ENCODE measurements at regions not wholly inside any gene's neighbourhood (a gene's known extent, or its start where the extent isn't known, plus 50 kb on each side); places are given as distances from the start of the nearest gene placed in this dataset.
"Not testable (repeated sequence)": the region's sequence is repeated elsewhere in the genome, so short reads cannot be mapped to it uniquely, and the experiment has no call there.

DNA sequence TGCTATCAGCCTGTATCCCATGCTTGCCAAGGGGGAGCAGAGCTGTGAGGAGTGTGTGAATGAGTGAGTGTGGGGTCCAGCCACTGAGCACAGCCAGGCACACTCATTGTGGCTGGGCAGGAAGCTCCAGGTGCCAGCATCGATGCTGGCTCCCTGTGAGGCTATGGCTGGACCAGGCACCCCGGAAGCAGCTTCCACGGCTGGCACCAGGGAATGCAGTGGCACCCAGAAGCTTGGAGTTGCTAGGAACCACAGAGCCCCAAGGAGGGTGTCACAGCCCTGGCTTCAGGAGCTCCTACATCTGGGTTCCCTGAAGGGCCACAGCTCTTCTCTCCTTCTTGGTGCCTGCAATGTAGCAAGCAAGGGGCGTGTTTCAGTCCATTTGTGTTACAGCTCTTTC lies 625.9 kb upstream of the RAG2 start:
- no peak overlapping the region for H3K4me3 Mint-ChIP-seq
- ATAC-seq (replicated peaks), result no peak
- peaks cover 4% of the 10 kb centered on the region for H3K9me3 Mint-ChIP-seq
- H3K36me3 Mint-ChIP-seq (ENCODE audit: low read depth), result no peaks in the 10 kb centered on the region
- no peaks in the 10 kb centered on the region for H3K27me3 Mint-ChIP-seq
- H3K4me1 Mint-ChIP-seq, result no peaks in the 10 kb centered on the region
- H3K27ac Mint-ChIP-seq, result no peak overlapping the region

DNA sequence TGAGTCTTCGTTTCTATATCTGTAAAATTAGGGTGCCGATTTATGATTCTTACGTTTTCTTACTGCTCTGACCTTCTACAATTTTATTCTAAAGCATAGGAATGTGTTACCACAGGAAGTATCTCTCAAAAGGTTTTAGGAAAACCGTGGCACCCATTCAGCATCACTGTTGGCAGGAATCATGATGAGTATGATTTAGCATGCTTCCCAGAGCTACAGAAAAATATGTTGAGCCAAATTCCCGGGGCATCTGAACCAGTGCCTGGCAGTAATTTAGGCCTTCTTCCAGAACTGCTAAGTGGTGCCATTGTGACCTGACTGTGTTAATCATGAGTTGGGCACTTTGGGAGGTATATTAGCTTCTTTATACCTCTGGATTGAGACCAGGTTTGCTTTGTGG lies 605.0 kb upstream of the RAG2 start:
- Mint-ChIP-seq H3K4me1 (no peaks in the 10 kb centered on the region), H3K27me3 (no peaks in the 10 kb centered on the region), H3K9me3 (peaks cover 10% of the 10 kb centered on the region), H3K27ac (no peak overlapping the region), H3K4me3 (no peak overlapping the region), H3K36me3 (ENCODE audit: low read depth) (no peaks in the 10 kb centered on the region)
- ATAC-seq (replicated peaks), result no peak

DNA sequence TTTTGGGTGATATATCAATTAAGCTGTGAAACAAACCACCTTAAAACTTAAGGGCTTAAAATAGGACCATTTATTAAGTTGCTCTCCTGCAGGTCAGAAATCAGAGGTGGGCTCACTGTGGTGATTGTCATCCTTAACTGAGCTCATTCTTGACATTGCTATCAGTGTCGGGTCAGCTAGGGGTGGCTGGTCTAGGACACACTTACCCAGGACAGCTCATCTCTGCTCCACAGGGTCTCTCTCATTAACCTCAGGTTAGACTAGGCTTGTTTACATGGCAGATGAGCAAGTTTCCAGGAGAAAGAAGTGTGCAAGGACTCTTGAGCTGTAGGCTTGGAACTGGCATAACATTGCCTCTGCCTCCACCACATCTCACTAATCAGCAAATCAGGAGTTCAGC lies 601.0 kb upstream of the RAG2 start:
- Mint-ChIP-seq H3K4me1 (no peaks in the 10 kb centered on the region), H3K36me3 (ENCODE audit: low read depth) (no peaks in the 10 kb centered on the region), H3K9me3 (peaks cover 3% of the 10 kb centered on the region), H3K4me3 (no peak overlapping the region), H3K27ac (no peak overlapping the region), H3K27me3 (no peaks in the 10 kb centered on the region)
- no peak for ATAC-seq (replicated peaks)

DNA sequence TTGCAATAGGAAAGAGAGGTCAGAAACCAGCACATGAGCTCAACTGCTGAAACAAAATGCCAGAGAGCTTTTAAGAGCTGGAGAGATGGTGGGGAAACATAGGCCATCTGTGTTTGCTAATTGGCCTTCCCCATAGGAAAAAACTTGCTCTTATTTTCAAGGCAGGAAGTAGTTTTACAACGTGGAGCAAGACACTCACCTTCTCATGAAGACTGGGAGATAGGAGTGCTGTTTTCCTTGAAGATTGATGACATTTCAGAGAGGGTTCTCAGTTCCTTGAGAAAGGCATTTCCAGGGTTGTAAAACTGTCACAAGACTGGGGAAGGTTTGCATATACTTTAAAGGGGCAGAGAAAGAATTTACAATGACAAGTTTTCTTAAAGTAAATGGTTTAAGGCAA lies 586.3 kb upstream of the RAG2 start:
- Mint-ChIP-seq H3K4me1 (no peaks in the 10 kb centered on the region), H3K27ac (no peak overlapping the region), H3K4me3 (no peak overlapping the region), H3K9me3 (peaks cover 7% of the 10 kb centered on the region), H3K36me3 (ENCODE audit: low read depth) (no peaks in the 10 kb centered on the region), H3K27me3 (no peaks in the 10 kb centered on the region)
- ATAC-seq (replicated peaks), result no peak

DNA sequence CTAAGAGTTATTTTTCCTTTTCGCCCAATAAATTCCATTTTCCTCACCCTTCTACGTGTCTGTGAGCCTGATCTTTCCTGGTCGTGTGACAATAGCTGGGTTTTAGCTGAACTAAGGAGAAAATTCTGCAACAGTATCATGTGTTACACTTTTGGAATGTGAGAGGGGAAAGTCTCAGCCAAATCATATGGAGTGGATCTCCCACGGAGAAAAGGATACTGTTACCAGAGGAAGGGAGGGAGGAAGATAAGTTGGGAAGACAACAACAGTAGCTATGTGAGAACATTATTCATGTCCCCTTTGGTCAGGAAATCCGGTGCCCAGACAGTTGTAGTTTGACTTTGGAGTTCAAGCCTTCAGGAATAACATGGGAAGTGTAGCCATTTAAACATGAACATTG lies 584.0 kb upstream of the RAG2 start:
- Mint-ChIP-seq H3K36me3 (ENCODE audit: low read depth) (no peaks in the 10 kb centered on the region), H3K9me3 (peaks cover 7% of the 10 kb centered on the region), H3K27ac (no peak overlapping the region), H3K4me3 (no peak overlapping the region), H3K27me3 (no peaks in the 10 kb centered on the region), H3K4me1 (no peaks in the 10 kb centered on the region)
- no peak for ATAC-seq (replicated peaks)

DNA sequence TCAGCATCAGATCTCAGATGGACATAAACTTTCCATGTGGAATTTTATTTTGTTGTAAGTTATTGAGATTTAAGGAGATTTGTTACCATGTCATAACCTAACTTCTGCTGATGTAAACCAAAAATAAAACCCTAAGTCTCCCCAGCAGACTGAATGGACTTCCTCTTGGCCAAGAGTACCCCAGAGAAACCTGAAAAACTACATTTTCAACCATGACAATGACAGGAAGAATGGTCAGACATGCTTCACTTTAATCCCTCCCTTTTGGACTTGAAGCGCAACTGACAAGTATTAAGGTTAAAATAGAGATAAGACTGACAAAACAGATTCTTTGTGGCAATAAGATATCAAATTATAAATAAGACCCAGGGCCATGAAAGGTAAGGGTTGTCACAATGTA lies 579.7 kb upstream of the RAG2 start:
- Mint-ChIP-seq H3K4me3 (no peak overlapping the region), H3K36me3 (ENCODE audit: low read depth) (no peaks in the 10 kb centered on the region), H3K9me3 (peaks cover 21% of the 10 kb centered on the region), H3K4me1 (no peaks in the 10 kb centered on the region), H3K27ac (no peak overlapping the region), H3K27me3 (no peaks in the 10 kb centered on the region)
- ATAC-seq (replicated peaks), result no peak

DNA sequence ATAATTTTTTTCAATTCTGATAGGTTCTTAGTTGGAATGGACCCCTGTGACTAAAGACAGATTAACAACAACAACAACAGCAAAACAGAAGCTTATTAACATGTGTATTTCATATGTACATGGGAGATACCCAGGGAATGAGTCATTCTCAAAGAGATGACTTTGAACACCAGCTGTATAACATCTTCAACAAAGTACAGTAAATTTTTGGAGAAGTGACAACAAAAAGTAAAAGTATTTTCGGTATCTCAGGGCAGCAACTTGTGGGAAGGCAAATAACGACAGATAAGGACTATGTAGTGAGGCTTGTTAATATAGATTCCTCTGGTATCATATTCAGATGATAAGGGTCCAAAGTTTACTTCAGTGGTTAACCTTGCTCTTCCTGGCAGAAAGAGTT lies 573.4 kb upstream of the RAG2 start:
- no peaks in the 10 kb centered on the region for H3K36me3 Mint-ChIP-seq (ENCODE audit: low read depth)
- H3K9me3 Mint-ChIP-seq, result peaks cover 16% of the 10 kb centered on the region
- ATAC-seq (replicated peaks), result no peak
- H3K4me3 Mint-ChIP-seq, result no peak overlapping the region
- H3K27ac Mint-ChIP-seq, result no peak overlapping the region
- H3K4me1 Mint-ChIP-seq, result no peaks in the 10 kb centered on the region
- no peaks in the 10 kb centered on the region for H3K27me3 Mint-ChIP-seq

DNA sequence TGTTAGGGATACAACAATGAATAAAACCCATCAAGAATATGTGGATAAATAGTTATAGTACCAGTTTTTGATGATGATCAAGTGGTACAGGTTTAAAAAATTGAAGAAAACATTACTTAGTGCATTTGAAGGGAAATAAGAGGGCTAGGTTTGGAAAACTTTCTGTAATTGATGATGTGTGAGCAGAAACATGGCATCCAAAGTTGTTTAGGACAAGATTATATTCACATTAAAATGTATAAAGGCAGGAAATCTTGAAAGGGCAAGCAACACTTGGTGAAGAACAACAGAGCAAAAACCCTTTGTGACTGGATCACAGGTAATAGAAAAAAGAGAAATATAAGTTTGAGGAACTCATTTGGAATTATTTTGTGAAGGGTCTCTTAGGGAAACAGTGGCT lies 572.3 kb upstream of the RAG2 start:
- peaks cover 11% of the 10 kb centered on the region for H3K9me3 Mint-ChIP-seq
- no peaks in the 10 kb centered on the region for H3K4me1 Mint-ChIP-seq
- no peaks in the 10 kb centered on the region for H3K36me3 Mint-ChIP-seq (ENCODE audit: low read depth)
- H3K4me3 Mint-ChIP-seq, result no peak overlapping the region
- H3K27ac Mint-ChIP-seq, result no peak overlapping the region
- ATAC-seq (replicated peaks), result no peak
- H3K27me3 Mint-ChIP-seq, result no peaks in the 10 kb centered on the region

DNA sequence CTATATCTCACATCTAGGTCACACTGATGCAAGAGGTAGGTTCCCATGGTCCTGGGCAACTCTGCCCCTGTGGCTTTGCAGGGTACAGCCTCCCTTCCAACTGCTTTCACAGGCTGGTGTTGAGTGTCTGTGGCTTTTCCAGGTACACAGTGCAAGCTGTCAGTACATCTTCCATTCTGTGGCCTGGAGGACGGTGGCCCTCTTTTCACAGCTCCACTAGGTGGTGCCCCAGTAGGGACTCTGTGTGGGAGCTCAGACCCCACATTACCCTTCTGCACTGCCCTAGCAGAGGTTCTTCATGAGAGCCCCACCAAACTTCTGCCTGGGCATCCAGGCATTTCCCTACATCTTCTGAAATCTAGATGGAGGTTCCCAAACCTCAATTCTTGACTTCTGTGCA lies 547.4 kb upstream of the RAG2 start:
- H3K9me3 Mint-ChIP-seq, result peaks cover 24% of the 10 kb centered on the region
- H3K27me3 Mint-ChIP-seq; H3K4me3 Mint-ChIP-seq; H3K4me1 Mint-ChIP-seq; ATAC-seq (replicated peaks); H3K36me3 Mint-ChIP-seq (ENCODE audit: low read depth); H3K27ac Mint-ChIP-seq: not testable (repeated sequence)

DNA sequence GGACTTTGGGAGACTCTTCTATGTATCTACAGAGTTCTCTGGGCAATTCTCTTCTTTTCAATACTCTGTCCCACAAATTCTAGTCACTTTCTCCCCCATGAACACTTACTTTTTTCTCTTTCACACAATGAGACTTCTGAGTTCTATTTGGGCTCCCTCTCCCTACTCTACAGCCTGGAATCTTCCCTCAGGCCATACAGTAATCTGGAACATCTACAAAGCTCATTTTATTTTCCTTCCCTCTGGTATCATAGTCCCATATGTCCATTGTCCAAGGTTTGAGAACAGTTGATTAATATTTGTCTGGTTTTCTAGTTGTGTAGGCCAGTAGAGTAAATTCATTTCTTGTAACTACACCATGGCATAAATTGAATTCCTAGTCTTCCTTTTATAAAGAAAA lies 544.6 kb upstream of the RAG2 start:
- H3K4me3 Mint-ChIP-seq, result no peak overlapping the region
- H3K9me3 Mint-ChIP-seq, result peaks cover 24% of the 10 kb centered on the region
- ATAC-seq (replicated peaks), result no peak
- no peaks in the 10 kb centered on the region for H3K27me3 Mint-ChIP-seq
- H3K4me1 Mint-ChIP-seq, result no peaks in the 10 kb centered on the region
- H3K36me3 Mint-ChIP-seq (ENCODE audit: low read depth), result no peaks in the 10 kb centered on the region
- H3K27ac Mint-ChIP-seq, result no peak overlapping the region

DNA sequence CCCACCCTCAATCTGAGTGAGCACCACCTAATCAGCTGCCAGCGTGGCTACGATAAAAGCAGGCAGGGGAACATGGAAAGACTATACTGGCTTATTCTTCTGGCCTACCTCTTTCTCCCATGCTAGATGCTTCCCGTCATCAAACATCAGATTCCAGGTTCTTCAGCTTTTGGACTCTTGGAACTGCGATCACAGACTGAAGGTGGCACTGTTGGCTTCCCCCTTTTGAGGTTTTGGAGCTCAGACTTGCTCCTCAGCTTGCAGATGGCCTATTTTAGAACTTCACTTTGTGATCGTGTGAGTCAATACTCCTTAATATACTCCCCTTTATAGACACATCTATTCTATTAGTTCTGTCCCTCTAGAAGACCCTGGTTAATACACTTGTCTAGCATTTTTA lies 543.7 kb upstream of the RAG2 start:
- Mint-ChIP-seq H3K27ac (no peak overlapping the region), H3K36me3 (ENCODE audit: low read depth) (no peaks in the 10 kb centered on the region), H3K4me1 (no peaks in the 10 kb centered on the region), H3K27me3 (no peaks in the 10 kb centered on the region), H3K9me3 (peaks cover 29% of the 10 kb centered on the region), H3K4me3 (no peak overlapping the region)
- no peak for ATAC-seq (replicated peaks)

DNA sequence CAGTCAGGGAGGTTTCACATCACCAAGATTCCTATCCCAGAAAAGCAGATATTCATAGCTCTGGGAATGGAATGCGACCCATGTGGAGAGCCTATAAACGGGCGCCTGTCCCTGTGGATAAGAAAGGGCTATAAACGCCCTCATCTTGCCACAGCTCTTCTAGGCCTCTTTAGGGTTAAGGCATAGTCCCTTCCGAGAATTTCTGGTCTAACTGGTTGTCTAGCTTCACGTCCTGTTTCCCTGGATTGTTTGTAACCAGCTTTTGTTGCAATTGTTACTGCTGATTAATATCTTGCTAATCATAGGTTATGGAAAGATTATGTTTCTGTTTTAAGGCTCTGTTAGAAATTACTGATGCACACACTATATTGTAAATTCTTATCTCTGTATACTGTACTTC lies 537.6 kb upstream of the RAG2 start:
- ATAC-seq (replicated peaks); H3K4me1 Mint-ChIP-seq; H3K27ac Mint-ChIP-seq; H3K36me3 Mint-ChIP-seq (ENCODE audit: low read depth); H3K27me3 Mint-ChIP-seq; H3K4me3 Mint-ChIP-seq: not testable (repeated sequence)
- peaks cover 21% of the 10 kb centered on the region for H3K9me3 Mint-ChIP-seq

DNA sequence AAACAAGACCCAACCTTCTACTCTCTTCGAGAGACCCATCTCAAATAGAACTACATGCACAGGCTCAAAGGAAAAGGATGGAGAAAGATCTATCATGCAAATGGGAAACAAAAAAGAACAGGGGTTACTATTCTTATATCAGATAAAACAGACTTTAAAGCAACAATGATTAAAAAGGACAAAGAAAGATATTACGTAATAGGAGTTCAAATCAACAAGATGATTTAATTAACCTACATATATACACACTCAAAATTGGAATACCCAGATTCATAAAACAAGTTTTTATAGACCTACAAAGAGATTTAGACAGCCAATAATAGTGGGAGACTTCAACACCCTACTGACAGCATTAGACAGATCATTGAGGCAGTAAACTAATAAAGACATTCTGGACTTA lies 536.6 kb upstream of the RAG2 start:
- peaks cover 22% of the 10 kb centered on the region for H3K9me3 Mint-ChIP-seq
- ATAC-seq (replicated peaks), result no peak
- no peaks in the 10 kb centered on the region for H3K36me3 Mint-ChIP-seq (ENCODE audit: low read depth)
- no peak overlapping the region for H3K4me3 Mint-ChIP-seq
- H3K27ac Mint-ChIP-seq, result no peak overlapping the region
- no peaks in the 10 kb centered on the region for H3K27me3 Mint-ChIP-seq
- H3K4me1 Mint-ChIP-seq, result no peaks in the 10 kb centered on the region

DNA sequence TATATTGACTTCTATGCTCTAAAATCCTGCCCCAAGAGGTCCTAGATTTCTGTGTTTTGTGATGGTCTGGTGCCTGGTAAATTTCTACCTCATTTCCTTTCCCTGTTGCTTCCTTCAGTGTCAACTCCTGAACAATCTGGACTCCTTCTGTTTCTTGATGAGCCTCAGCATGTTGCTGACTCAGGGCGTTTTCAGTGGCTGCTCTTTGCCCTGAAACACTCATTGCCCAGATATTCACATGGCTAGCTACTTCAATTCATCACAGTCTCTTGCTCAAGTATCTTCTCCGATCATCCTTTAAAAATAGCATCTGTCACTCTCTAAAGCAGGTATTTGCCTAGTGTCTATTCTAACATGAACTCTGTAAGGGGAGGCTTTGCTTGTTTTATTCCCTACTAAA lies 526.3 kb upstream of the RAG2 start:
- no peaks in the 10 kb centered on the region for H3K27me3 Mint-ChIP-seq
- no peak for ATAC-seq (replicated peaks)
- H3K27ac Mint-ChIP-seq, result no peak overlapping the region
- no peaks in the 10 kb centered on the region for H3K4me1 Mint-ChIP-seq
- peaks cover 19% of the 10 kb centered on the region for H3K9me3 Mint-ChIP-seq
- no peaks in the 10 kb centered on the region for H3K36me3 Mint-ChIP-seq (ENCODE audit: low read depth)
- H3K4me3 Mint-ChIP-seq, result no peak overlapping the region

DNA sequence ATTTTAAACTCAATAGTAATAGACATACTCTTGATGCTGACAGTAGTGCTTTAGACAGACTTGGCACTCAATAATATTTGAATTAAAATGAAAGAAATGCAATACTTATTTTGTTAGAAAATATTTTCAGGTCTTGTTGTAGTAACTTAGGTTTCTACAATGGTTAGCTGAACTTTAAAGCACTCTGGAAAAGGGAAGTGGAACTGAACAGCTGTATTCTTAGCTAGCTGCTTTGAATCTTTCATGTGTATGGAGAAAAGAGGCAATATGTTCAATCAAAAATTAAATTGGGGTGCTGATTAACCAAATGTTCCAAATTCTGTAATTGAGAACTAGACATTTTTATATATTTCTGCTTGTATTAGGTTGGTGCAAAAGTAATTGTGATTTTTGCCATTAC lies 517.9 kb upstream of the RAG2 start:
- no peaks in the 10 kb centered on the region for H3K36me3 Mint-ChIP-seq (ENCODE audit: low read depth)
- H3K27ac Mint-ChIP-seq, result no peak overlapping the region
- H3K4me3 Mint-ChIP-seq, result no peak overlapping the region
- H3K27me3 Mint-ChIP-seq, result no peaks in the 10 kb centered on the region
- H3K4me1 Mint-ChIP-seq, result no peaks in the 10 kb centered on the region
- H3K9me3 Mint-ChIP-seq, result peaks cover 10% of the 10 kb centered on the region
- ATAC-seq (replicated peaks), result no peak

DNA sequence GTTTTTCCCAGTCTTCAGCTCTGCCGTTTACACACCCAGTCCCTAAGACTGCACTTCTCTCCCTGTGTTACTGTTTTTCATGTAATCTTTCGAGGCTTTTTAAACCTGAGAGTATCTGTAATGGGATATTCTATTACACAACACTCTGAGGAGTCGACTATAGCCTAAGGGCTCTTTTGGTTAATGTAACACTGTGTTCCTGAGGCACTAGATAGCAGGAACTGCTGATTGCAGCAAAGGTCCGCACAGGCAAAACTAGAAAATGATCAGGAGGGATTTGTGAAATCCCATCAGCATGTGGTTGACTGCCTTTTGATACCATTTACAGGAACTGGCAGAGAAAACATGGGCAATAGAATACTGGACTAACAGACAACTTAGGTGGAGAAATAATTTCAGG lies 512.3 kb upstream of the RAG2 start:
- Mint-ChIP-seq H3K4me3 (no peak overlapping the region), H3K27ac (no peak overlapping the region), H3K4me1 (no peaks in the 10 kb centered on the region), H3K9me3 (peaks cover 16% of the 10 kb centered on the region), H3K27me3 (no peaks in the 10 kb centered on the region), H3K36me3 (ENCODE audit: low read depth) (no peaks in the 10 kb centered on the region)
- ATAC-seq (replicated peaks), result no peak

DNA sequence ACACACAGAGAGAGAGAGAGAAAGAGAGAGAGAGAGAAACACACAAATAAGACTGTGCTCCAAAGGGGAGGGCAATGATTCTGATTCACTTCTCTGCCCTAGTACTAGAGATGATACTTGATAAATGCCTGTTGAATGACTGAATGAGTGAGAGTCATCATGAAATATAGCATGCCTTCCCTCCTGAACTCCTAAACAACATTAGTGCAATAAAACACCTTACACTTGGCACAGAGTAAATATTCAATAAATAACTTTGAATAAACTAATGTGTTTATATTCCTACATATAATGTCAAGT lies 511.2 kb upstream of the RAG2 start:
- ATAC-seq (replicated peaks), result no peak
- H3K9me3 Mint-ChIP-seq, result peaks cover 19% of the 10 kb centered on the region
- no peak overlapping the region for H3K27ac Mint-ChIP-seq
- no peak overlapping the region for H3K4me3 Mint-ChIP-seq
- no peaks in the 10 kb centered on the region for H3K4me1 Mint-ChIP-seq
- no peaks in the 10 kb centered on the region for H3K36me3 Mint-ChIP-seq (ENCODE audit: low read depth)
- no peaks in the 10 kb centered on the region for H3K27me3 Mint-ChIP-seq

Measured in activated T-helper 17 cell treated with anti-CD3 and anti-CD28 coated beads, Interleukin-2, amount 50 U/mL, for 72 hours (primary cell).